Activated CD8-positive, alpha-beta memory T cell treated with anti-CD3 and anti-CD28 coated beads, Interleukin-2, amount 50 U/mL, for 1 hour (primary cell): ENCODE measurements at regions not wholly inside any gene's neighbourhood (a gene's known extent, or its start where the extent isn't known, plus 50 kb on each side); places are given as distances from the start of the nearest gene placed in this dataset.

ENCODE experiments used
- DNase-seq: peaks from one replicate; pipeline ENCODE4 v3.0.0-alpha.2; 2020; ENCODE audit errors: extremely low read depth

- no peak for DNase-seq
Observed at GRCh38 chr17:14886200-14886739, 378.9 kb downstream of the PMP22 start.

- DNase-seq: no peak
Observed at GRCh38 chr17:14882131-14882530, 383.0 kb downstream of the PMP22 start.

- DNase-seq: no peak
Observed at GRCh38 chr17:14875557-14876412, 389.3 kb downstream of the PMP22 start.

GRCh38 chr17:14873996-14874395 lies 391.1 kb downstream of the PMP22 start:
- no peak for DNase-seq

GRCh38 chr17:14873540-14873939 lies 391.6 kb downstream of the PMP22 start:
- no peak for DNase-seq

GRCh38 chr17:14871921-14872320 lies 393.2 kb downstream of the PMP22 start:
- DNase-seq: no peak

GRCh38 chr17:14866266-14866665 lies 398.9 kb downstream of the PMP22 start:
- no peak for DNase-seq

- no peak for DNase-seq
Observed at GRCh38 chr17:14864127-14864526, 401.0 kb downstream of the PMP22 start.

GRCh38 chr17:14859542-14859941 lies 405.6 kb downstream of the PMP22 start:
- DNase-seq: no peak

GRCh38 chr17:14856176-14856575 lies 408.9 kb downstream of the PMP22 start:
- no peak for DNase-seq

- no peak for DNase-seq
Observed at GRCh38 chr17:14854691-14855090, 410.4 kb downstream of the PMP22 start.

- no peak for DNase-seq
Observed at GRCh38 chr17:14845591-14846281, 419.4 kb downstream of the PMP22 start.

GRCh38 chr17:14843086-14843795 lies 421.9 kb downstream of the PMP22 start:
- no peak for DNase-seq

- DNase-seq: no peak
Observed at GRCh38 chr17:14840616-14841231, 424.4 kb downstream of the PMP22 start.

- DNase-seq: no peak
Observed at GRCh38 chr17:14838567-14838966, 426.6 kb downstream of the PMP22 start.

GRCh38 chr17:14833201-14833785 lies 431.8 kb downstream of the PMP22 start:
- DNase-seq: no peak

GRCh38 chr17:14831491-14831890 lies 433.6 kb downstream of the PMP22 start:
- DNase-seq: no peak

GRCh38 chr17:14827396-14827919 lies 437.7 kb downstream of the PMP22 start:
- DNase-seq: no peak

GRCh38 chr17:14826358-14826757 lies 438.8 kb downstream of the PMP22 start:
- no peak for DNase-seq

GRCh38 chr17:14818469-14818868 lies 446.7 kb downstream of the PMP22 start:
- DNase-seq: no peak

GRCh38 chr17:14815079-14815478 lies 450.0 kb downstream of the PMP22 start:
- DNase-seq: no peak
